ENCODE measurements at regions not wholly inside any gene's neighbourhood (a gene's known extent, or its start where the extent isn't known, plus 50 kb on each side); places are given as distances from the start of the nearest gene placed in this dataset.
"Not testable (repeated sequence)": the region's sequence is repeated elsewhere in the genome, so short reads cannot be mapped to it uniquely, and the experiment has no call there.

DNA sequence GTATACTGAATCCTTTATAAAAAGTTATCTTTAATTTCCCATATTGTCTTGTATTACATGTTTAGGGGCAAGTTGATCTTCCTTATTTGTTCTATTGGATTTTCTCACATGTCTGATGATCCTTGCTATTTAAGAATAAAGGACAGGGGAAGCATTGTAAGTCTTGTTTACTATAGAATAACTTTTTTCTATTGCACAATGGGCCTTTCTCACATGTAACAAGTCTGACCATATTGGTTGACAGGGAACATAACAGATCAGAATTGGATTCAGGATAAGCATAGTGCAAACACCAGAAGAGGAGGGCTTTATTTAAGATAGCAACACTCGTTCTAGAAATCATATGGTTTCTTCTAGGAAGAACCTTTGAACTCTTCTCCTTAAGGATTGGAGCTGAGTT, 257.9 kb upstream of the RBMS3 start:
- no peak for DNase-seq (ENCODE audit: low read depth in 2 of 3, low spot score in 1 of 3)

GRCh38 chr3:29026286-29026685, 254.6 kb upstream of the RBMS3 start:
- no peak for DNase-seq (ENCODE audit: low read depth in 2 of 3, low spot score in 1 of 3)

GRCh38 chr3:29026959-29027358, 253.9 kb upstream of the RBMS3 start:
- DNase-seq (ENCODE audit: low read depth in 2 of 3, low spot score in 1 of 3): no peak

DNA sequence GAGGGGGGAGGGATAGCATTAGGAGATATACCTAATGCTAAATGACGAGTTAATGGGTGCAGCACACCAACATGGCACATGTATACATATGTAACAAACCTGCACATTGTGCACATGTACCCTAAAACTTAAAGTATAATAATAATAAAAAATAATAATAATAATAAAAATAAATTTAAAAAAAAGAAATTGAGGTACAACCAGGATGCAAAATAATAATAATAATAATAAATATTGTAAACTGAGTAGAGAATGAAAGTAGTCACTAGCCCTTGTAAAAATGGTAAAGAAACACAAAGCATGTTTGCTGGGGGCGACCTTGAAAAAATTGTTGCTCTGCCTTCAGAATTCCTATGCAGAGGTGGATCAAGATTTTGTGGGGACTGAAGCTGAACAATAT, 249.7 kb upstream of the RBMS3 start:
- not testable (repeated sequence) for DNase-seq (ENCODE audit: low read depth in 2 of 3, low spot score in 1 of 3)

DNA sequence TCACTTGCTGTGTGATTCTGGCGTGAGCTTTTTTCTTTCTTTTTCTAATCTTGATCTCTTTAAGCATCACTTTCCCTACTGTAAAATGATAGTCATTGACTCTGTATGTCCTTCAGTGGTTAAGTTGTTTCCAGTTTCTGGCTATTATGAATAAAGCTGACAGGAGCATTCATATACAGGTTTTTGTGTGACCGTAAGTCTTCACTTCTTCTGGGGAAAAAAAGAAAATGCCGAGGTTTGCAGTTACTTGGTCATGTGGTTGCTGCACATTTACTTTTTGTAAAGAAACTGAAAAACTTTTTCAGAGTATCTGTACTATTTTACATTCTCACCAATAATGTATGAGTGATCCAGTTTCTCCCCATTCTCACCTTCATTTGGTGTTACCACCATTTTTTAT, 247.4 kb upstream of the RBMS3 start:
- DNase-seq (ENCODE audit: low read depth in 2 of 3, low spot score in 1 of 3): no peak

GRCh38 chr3:29050155-29050554, 230.7 kb upstream of the RBMS3 start:
- DNase-seq (ENCODE audit: low read depth in 2 of 3, low spot score in 1 of 3): no peak

DNA sequence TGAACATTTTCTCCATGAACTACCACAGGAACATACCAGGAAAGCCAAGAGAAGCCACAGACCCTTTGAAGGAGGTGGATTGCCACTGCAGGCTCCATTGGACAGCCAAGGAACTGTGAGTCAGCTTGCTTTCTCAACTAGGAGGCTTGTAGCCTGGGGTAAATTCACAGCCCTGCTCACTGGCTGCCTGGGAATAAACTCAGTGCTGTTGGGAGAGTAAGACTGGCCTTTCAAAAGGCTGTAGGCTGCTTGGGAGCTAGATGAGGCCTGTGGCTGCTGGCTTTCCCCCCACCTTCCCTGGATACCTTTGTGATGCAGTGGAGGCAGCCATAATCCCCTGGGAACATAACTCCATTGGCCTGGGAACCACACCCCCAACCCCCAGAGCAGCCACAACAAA, 223.5 kb upstream of the RBMS3 start:
- DNase-seq (ENCODE audit: low read depth in 2 of 3, low spot score in 1 of 3): no peak

DNA sequence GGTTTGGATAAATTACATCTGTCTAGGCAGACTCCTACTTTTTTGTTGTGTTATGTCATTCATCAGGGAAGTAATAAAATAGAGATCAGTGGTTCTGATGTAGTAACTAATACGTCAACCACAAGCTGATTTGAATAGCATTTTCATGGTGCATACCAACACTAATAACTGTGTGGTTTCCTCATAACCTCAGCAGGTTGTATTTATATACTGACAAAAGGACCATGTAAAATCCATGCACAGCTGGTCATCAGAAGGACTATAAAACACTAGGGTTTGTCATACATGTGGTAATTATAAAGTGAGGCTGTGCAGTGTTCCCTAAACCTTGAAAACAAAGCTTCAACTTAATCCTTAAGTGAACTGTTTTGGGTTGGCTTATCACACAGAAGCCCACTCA, 216.8 kb upstream of the RBMS3 start:
- DNase-seq (ENCODE audit: low read depth in 2 of 3, low spot score in 1 of 3): no peak

DNA sequence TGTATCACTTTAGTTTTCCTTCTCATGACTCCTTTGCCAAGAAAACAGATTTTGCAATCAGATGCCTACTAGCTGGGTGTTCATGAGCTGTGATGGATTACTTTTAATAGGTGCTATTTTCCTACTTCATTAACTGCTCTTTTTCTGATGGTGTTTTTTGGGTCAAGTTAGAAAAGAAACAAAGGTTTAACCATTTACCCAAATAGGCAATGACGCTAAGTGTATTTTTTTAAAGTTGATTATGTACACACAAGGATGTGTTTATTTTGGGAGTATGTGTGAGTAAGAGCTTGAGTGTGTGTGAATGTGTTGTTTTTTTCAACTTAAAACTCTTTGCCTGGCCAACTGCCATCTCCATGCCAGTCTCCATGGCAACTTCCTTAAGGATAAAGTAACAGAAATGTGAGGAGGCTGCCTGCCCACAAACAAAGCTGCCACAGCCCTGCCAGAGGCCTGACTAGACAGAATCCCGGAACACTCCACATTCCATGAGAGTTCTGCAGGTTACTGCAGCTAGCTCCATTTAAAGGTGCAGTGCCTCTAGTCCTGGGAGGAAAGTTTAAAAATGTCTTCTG, 215.6 kb upstream of the RBMS3 start:
- DNase-seq (ENCODE audit: low read depth in 2 of 3, low spot score in 1 of 3): no peak

DNA sequence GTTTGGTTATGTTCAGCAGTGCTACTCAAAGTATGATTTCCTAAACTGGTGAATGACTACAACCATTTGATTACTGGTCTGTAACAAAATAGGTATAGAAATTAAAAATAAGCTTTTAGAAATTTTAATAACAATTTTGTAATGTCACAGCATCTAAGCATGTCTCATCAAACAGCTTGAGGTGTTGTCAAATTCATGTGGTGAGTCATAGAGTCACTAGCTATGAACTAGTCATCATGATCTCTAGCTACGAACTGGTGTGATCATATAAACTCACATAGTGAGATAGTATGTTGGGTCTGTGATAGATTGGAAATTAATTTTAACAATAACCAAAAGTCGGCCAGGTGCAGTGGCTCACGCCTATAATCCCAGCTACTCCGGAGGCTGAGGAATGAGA, 213.9 kb upstream of the RBMS3 start:
- no peak for DNase-seq (ENCODE audit: low read depth in 2 of 3, low spot score in 1 of 3)

DNA sequence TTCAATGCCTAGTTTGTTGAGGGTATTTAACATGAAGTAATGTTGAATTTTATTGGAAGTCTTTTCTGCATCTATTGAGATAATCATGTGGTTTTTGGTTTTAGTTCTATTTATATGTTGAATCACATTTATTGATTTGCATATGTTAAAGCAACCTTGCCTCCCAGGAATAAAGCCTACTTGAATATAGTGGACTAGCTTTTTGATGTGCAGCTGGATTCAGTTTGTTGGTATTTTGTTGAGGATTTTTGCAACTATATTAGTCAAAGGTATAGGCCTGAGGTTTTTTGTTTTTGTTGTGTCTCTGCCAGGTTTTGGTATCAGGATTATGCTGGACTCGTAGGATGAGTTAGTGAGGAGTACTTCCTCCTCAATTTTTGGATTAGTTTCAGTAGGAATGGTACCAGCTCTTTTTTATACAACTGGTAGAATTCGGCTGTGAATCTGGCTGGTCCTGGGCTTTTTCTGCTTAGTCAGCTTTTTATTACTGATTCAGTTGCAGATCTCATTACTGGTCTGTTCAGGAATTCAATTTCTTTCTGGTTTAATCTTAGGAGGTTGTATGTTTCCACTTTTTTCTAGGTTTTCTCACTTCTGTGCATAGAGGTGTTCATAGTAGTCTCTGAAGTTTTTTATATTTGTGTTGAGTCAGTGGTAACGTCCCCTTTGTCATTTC, 209.8 kb upstream of the RBMS3 start:
- no peak for DNase-seq (ENCODE audit: low read depth in 2 of 3, low spot score in 1 of 3)

GRCh38 chr3:29072611-29073010, 208.3 kb upstream of the RBMS3 start:
- no peak for DNase-seq (ENCODE audit: low read depth in 2 of 3, low spot score in 1 of 3)

DNA sequence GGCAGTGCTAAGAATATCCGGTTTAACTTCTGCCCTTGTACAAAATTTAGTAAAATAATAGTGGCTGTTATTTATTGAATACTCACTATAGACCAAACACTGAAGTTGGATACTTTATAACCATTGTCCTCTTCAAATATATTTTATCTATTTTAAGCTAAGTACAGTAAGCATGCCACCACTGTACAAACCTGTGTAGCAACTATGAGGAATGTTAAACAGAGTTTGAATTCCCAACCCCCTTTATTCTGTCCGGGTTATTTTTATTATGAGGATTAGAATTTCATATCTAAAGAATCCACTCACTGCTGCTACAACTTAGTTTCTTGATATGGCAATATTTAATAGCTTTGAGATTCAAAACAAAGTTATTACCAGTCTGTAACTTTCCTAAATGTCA, 203.5 kb upstream of the RBMS3 start:
- DNase-seq (ENCODE audit: low read depth in 2 of 3, low spot score in 1 of 3): no peak

DNA sequence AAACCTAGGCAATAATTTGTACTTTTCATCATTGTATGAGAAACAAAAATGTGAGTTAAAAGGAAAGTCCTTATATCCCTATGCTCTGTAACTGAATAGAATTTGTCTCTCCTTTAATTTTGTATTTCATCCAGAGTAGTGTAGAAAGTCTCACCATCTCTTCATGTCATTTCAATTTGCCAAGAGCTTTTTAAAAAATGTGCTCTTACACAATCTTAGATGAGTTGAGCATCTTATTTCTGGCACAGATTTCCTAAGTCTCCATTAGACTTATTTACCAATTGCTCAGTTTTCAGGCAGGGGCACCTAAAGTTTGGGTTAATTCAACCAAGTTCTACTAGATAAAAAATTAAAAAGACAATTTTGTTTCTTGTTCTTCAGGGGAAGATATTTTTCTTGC, 201.5 kb upstream of the RBMS3 start:
- DNase-seq (ENCODE audit: low read depth in 2 of 3, low spot score in 1 of 3): no peak

DNA sequence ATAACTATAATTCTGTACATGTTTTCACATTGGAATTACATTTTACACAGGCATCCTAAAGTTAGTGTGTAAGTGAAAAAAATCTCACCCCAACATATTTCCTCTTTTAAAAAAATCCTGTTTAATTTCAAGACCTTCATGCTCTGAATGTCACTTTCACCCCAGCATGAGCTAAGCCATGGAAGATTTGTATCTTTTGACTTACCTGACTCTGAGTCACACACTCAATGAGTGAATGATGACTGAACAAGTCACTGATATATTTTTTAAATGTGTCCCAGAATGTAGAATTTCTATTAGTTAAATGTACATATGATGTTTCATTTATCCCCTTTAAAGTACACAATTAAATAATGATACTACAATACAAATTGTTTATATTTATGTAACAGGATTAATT, 199.9 kb upstream of the RBMS3 start:
- no peak for DNase-seq (ENCODE audit: low read depth in 2 of 3, low spot score in 1 of 3)

DNA sequence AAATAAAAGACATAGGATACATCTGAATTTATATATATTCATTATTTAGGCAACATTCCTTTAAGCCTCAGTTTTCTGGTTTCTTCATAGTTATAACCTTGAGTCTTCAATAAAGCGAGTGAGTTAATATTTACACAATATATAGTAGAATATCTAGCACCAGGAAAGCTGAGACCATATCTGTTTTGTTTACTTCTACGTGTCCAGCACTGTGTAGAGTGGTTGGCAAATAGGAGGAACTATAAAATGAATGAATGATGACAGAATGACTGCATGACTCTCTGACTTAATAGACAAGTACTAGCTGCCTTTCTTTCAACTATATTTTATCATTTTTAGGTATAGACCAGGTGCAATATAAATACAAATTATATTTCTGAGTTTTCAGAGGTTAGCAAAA, 197.8 kb upstream of the RBMS3 start:
- DNase-seq (ENCODE audit: low read depth in 2 of 3, low spot score in 1 of 3): no peak

DNA sequence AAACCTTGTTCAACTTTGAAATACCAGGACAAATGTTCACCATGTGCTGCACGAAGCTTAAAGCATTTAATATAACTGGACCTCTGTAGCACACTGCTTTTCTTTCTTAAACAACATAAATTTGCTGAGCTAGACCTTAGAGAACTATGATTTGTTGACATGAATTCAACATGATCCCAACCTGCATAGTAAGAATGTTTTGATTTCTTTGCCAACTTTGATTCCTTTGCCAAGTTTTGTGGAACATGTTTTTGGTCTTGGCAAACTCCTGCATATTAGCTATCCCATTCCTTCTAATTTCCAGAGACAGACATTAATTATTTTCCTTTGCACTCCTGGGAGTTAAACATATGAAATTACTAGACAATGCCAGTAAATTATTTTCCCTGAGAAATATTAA, 197.2 kb upstream of the RBMS3 start:
- no peak for DNase-seq (ENCODE audit: low read depth in 2 of 3, low spot score in 1 of 3)

DNA sequence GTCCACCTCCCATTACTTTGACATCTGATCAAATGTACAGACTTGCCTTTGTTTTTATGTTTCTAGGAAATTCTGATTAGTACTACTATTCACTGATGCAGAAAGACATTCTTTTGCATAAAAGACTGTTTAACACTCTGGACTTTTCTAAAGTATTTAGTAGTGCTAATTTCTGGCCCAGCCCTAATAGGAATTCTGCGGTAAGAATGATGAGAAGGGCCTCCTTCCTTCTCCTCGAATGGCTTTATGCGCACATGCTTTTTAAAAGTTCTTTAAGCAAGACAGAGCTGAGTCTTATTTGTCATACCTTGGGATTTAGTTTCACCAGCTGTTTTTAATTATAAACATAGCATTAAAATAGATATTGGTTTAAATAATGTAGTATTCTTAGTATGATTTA, 192.3 kb upstream of the RBMS3 start:
- DNase-seq (ENCODE audit: low read depth in 2 of 3, low spot score in 1 of 3): no peak

DNA sequence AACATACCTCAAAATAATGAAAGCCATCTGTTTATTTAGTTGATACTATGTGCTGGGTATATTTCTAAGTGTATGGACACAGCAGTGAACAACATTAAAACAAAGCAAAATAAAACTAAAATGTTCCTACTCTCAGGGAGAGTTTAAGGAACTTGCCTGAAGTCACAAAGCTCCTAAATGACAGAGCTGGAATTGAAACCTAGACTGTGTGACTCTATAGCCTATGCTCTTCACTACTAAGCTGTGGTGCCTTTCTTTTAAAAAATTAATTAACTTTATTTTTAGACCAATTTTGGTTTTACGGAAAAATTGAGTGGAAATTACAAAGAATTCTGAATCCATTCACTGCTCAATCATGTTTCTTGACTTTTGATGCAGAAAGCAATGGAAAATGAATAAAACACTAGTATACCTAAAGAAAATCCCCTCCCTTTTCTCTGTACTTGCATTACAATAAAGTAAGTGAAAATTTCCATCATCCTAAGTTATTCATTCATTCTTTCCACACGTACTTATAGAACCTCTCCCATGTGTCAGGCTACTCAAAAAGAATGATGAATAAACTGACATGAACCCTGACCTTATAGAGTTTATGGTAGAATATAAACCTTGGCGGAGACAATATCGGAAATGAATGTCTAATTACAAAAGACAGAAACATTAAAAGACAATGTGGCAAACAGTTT, 189.8 kb upstream of the RBMS3 start:
- no peak for DNase-seq (ENCODE audit: low read depth in 2 of 3, low spot score in 1 of 3)

DNA sequence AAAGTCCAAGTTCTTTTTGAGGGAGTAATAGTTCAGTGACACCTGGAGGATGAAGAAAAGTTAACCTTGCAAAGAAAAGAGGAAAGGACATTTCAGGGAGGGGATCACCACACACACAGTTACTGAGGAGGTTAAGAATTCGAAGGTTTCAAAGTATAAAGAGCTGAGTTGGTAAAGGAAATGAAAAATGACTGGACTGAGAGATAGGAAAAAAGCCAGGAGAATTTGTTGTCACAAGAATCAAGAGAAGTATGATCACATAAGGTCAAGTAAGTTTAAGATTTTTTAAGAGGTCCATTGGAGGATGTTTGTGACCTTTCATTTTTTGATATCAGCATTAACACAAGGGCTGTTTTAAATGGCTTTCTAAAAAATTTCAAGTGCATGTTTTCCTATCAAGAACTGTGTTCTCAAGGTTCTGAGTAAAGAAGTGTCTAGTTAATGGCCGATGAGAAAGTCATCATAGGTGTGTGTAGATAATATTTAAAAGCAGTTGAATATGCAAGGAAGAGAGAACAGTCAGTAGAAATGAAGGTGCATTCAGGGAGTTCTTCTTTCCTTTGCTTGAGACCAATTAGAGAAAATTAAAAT, 189.2 kb upstream of the RBMS3 start:
- DNase-seq (ENCODE audit: low read depth in 2 of 3, low spot score in 1 of 3): no peak

GRCh38 chr3:29092348-29092747, 188.5 kb upstream of the RBMS3 start:
- no peak for DNase-seq (ENCODE audit: low read depth in 2 of 3, low spot score in 1 of 3)

GRCh38 chr3:29099296-29099695, 181.6 kb upstream of the RBMS3 start:
- no peak for DNase-seq (ENCODE audit: low read depth in 2 of 3, low spot score in 1 of 3)
